K562 (cell line): ENCODE measurements at regions not wholly inside any gene's neighbourhood (a gene's known extent, or its start where the extent isn't known, plus 50 kb on each side); places are given as distances from the start of the nearest gene placed in this dataset.
A peak's percentile ranks its signal among the peaks of the same experiment; 100 is the strongest.

Source experiments
- CBFA2T2 ChIP-seq: fragments of 450-650 bp; conservative IDR thresholded peaks from 2 replicates; pipeline ENCODE4 v1.6.1; 2017; ENCODE audit warnings: mild to moderate bottlenecking
- DMBX1 ChIP-seq: fragments of 250-450 bp; sonication (Bioruptor Pico); IDR thresholded peaks from 2 replicates; pipeline ENCODE4 v1.8.0; 2022; ENCODE audit warnings: inconsistent platforms, mild to moderate bottlenecking, moderate library complexity, borderline replicate concordance
- GTF2E2 ChIP-seq: fragments of 200-800 bp; sonication (Bioruptor generic); IDR thresholded peaks from 2 replicates; pipeline ENCODE4 v1.6.1; 2016; ENCODE audit warnings: missing genetic modification characterization, missing compliant biosample characterization
- MECOM ChIP-seq: fragments of 250-450 bp; sonication (Bioruptor Pico); IDR thresholded peaks from 2 replicates; pipeline ENCODE4 v1.8.0; 2022; ENCODE audit warnings: inconsistent platforms
- POLR2AphosphoS5 ChIP-seq: IDR thresholded peaks from 2 replicates; pipeline ENCODE4 v1.6.1; 2011; ENCODE audit warnings: mild to moderate bottlenecking, low read depth, low read length, moderate library complexity; ENCODE audit not compliant: control insufficient read depth, insufficient read depth
- SUPT5H ChIP-seq: fragments of 450-650 bp; IDR thresholded peaks from 2 replicates; pipeline ENCODE4 v1.6.1; 2016
- ZNF354B ChIP-seq: fragments of 250-450 bp; sonication (Bioruptor Pico); IDR thresholded peaks from 2 replicates; pipeline ENCODE4 v1.4.0; 2020
- ZNF766 ChIP-seq: fragments of 200-800 bp; sonication (Bioruptor generic); conservative IDR thresholded peaks from 2 replicates; pipeline ENCODE4 v1.6.1; 2016; ENCODE audit warnings: missing genetic modification characterization, missing compliant biosample characterization
- TF ChIP-seq, protein P1 (sequence below): IDR thresholded peaks from 2 replicates; pipeline ENCODE4 v1.6.1; 2011; ENCODE audit warnings: borderline replicate concordance, low read depth, mild to moderate bottlenecking, moderate library complexity, low read length; ENCODE audit not compliant: insufficient read depth, poor library complexity, severe bottlenecking
- TF ChIP-seq, protein P2 (sequence below): fragments of 450-650 bp; IDR thresholded peaks from 2 replicates; pipeline ENCODE4 v1.6.1; 2016; ENCODE audit warnings: mild to moderate bottlenecking, moderate library complexity
- TF ChIP-seq, protein P3 (sequence below): IDR thresholded peaks from 2 replicates; pipeline ENCODE4 v1.6.1; 2016; ENCODE audit warnings: missing genetic modification characterization, missing compliant biosample characterization

DNA sequence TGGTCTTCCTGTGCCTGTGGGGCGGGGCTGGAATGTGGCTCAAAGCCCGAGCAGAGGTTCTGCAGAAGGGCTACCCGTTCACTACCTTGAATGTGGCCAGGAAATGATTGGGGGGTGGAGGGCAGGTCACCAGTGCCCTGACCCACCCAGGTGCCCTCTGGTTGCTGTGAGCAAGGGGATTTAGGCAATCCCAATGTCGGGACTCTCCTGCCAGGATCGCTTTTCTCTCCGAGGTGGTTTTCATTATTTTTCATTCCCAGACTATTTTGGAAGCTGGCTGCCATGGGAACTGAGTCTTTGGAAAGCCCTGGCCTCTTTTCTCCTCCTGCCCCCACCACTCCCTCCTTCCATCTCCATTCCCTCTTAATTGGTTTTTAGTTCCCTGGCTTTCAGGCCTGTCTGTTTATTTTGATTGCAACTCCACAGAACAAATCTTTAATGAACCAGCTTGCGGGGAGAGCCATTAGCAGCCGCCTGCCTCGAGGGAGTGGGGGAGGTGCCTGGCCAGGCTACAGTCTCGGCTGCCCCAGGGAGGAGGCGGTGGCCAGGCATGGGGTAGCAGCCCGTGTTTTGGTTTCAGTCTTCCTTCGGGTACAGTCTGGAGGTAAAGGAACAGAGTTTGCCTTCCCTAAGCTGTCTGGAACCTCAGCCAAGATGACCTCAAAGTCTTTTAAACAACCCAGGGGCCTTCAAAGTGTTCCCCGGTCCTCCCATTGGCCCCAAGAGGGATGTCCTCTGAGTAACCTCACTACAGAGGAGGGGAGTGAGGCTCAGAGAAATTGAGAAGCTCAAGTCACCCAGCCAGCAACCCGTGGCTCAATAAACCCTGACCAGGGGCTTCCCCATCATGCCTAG is 114.4 kb upstream of the HAAO start (continued):
- TF ChIP-seq, protein P1, sequence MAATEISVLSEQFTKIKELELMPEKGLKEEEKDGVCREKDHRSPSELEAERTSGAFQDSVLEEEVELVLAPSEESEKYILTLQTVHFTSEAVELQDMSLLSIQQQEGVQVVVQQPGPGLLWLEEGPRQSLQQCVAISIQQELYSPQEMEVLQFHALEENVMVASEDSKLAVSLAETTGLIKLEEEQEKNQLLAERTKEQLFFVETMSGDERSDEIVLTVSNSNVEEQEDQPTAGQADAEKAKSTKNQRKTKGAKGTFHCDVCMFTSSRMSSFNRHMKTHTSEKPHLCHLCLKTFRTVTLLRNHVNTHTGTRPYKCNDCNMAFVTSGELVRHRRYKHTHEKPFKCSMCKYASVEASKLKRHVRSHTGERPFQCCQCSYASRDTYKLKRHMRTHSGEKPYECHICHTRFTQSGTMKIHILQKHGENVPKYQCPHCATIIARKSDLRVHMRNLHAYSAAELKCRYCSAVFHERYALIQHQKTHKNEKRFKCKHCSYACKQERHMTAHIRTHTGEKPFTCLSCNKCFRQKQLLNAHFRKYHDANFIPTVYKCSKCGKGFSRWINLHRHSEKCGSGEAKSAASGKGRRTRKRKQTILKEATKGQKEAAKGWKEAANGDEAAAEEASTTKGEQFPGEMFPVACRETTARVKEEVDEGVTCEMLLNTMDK: no peak
- TF ChIP-seq, protein P2, sequence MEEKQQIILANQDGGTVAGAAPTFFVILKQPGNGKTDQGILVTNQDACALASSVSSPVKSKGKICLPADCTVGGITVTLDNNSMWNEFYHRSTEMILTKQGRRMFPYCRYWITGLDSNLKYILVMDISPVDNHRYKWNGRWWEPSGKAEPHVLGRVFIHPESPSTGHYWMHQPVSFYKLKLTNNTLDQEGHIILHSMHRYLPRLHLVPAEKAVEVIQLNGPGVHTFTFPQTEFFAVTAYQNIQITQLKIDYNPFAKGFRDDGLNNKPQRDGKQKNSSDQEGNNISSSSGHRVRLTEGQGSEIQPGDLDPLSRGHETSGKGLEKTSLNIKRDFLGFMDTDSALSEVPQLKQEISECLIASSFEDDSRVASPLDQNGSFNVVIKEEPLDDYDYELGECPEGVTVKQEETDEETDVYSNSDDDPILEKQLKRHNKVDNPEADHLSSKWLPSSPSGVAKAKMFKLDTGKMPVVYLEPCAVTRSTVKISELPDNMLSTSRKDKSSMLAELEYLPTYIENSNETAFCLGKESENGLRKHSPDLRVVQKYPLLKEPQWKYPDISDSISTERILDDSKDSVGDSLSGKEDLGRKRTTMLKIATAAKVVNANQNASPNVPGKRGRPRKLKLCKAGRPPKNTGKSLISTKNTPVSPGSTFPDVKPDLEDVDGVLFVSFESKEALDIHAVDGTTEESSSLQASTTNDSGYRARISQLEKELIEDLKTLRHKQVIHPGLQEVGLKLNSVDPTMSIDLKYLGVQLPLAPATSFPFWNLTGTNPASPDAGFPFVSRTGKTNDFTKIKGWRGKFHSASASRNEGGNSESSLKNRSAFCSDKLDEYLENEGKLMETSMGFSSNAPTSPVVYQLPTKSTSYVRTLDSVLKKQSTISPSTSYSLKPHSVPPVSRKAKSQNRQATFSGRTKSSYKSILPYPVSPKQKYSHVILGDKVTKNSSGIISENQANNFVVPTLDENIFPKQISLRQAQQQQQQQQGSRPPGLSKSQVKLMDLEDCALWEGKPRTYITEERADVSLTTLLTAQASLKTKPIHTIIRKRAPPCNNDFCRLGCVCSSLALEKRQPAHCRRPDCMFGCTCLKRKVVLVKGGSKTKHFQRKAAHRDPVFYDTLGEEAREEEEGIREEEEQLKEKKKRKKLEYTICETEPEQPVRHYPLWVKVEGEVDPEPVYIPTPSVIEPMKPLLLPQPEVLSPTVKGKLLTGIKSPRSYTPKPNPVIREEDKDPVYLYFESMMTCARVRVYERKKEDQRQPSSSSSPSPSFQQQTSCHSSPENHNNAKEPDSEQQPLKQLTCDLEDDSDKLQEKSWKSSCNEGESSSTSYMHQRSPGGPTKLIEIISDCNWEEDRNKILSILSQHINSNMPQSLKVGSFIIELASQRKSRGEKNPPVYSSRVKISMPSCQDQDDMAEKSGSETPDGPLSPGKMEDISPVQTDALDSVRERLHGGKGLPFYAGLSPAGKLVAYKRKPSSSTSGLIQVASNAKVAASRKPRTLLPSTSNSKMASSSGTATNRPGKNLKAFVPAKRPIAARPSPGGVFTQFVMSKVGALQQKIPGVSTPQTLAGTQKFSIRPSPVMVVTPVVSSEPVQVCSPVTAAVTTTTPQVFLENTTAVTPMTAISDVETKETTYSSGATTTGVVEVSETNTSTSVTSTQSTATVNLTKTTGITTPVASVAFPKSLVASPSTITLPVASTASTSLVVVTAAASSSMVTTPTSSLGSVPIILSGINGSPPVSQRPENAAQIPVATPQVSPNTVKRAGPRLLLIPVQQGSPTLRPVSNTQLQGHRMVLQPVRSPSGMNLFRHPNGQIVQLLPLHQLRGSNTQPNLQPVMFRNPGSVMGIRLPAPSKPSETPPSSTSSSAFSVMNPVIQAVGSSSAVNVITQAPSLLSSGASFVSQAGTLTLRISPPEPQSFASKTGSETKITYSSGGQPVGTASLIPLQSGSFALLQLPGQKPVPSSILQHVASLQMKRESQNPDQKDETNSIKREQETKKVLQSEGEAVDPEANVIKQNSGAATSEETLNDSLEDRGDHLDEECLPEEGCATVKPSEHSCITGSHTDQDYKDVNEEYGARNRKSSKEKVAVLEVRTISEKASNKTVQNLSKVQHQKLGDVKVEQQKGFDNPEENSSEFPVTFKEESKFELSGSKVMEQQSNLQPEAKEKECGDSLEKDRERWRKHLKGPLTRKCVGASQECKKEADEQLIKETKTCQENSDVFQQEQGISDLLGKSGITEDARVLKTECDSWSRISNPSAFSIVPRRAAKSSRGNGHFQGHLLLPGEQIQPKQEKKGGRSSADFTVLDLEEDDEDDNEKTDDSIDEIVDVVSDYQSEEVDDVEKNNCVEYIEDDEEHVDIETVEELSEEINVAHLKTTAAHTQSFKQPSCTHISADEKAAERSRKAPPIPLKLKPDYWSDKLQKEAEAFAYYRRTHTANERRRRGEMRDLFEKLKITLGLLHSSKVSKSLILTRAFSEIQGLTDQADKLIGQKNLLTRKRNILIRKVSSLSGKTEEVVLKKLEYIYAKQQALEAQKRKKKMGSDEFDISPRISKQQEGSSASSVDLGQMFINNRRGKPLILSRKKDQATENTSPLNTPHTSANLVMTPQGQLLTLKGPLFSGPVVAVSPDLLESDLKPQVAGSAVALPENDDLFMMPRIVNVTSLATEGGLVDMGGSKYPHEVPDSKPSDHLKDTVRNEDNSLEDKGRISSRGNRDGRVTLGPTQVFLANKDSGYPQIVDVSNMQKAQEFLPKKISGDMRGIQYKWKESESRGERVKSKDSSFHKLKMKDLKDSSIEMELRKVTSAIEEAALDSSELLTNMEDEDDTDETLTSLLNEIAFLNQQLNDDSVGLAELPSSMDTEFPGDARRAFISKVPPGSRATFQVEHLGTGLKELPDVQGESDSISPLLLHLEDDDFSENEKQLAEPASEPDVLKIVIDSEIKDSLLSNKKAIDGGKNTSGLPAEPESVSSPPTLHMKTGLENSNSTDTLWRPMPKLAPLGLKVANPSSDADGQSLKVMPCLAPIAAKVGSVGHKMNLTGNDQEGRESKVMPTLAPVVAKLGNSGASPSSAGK: peak; percentile 77
- TF ChIP-seq CBFA2T2: 0 out of 2 replicates have a peak, but pooled peaks have one; percentile 19
- TF ChIP-seq GTF2E2: no peak
- no peak for TF ChIP-seq MECOM (CRISPR knock-in tag)
- TF ChIP-seq ZNF766 (CRISPR knock-in tag): 0 out of 2 replicates have a peak, but pooled peaks have one; percentile 24
- TF ChIP-seq, protein P3, sequence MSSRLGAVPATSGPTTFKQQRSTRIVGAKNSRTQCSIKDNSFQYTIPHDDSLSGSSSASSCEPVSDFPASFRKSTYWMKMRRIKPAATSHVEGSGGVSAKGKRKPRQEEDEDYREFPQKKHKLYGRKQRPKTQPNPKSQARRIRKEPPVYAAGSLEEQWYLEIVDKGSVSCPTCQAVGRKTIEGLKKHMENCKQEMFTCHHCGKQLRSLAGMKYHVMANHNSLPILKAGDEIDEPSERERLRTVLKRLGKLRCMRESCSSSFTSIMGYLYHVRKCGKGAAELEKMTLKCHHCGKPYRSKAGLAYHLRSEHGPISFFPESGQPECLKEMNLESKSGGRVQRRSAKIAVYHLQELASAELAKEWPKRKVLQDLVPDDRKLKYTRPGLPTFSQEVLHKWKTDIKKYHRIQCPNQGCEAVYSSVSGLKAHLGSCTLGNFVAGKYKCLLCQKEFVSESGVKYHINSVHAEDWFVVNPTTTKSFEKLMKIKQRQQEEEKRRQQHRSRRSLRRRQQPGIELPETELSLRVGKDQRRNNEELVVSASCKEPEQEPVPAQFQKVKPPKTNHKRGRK (tag): no peak
- TF ChIP-seq SUPT5H: no peak
- TF ChIP-seq ZNF354B (CRISPR knock-in tag): no peak
- TF ChIP-seq POLR2AphosphoS5: 0 out of 2 replicates have a peak, but pooled peaks have one; percentile 18
- peak; percentile 53; the same call in 1 of the 2 replicates for TF ChIP-seq DMBX1 (CRISPR knock-in tag)
